ENCODE measurements at regions not wholly inside any gene's neighbourhood (a gene's known extent, or its start where the extent isn't known, plus 50 kb on each side); places are given as distances from the start of the nearest gene placed in this dataset.
A peak's percentile ranks its signal among the peaks of the same experiment; 100 is the strongest.

DNA sequence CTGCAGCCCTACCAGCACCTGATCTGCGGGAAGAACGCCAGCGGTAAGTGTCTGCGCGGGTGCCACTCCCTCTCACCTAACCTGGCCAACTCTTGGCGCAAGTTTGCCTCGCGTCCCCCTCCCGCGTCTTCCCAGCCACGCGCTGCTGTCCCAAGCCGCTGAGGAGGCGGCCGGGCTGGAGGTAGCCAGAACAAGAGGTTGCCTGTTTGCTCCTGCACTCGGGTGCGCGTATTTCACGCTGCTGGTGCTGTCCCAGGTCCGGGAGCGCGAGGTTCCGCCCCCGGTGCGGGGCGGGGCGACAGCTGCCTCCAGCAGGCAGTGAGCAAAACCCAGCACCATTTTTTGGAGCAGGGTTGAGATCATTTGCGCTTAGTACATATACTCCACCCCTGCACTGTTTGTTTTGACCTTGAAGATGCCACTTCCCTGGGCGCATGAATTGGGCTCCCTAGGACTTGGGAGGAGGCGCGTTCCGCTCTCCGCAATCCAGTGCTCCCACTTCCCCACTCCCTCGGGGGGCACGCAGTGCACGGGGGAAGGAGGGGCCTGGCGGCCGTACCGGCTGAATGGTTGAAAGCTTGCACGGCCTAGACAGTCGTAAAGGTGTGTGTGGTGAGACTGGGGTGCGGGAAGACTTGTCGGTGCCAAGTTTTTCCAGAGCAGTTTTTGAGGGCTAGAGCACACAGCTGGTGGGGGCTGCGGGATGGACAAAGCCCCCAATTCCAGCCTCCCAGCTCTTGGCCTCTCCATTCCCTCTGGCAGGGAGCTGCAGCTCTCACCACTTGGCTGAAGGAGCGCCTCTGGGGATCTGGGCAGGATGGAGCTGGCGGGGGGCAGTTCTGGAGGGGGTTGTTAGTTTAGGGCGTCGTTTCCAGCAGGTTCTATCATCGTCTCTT lies 226.9 kb upstream of the CRY1 start:
- peak; percentile 64 to 75 (median 65) for DNase-seq (ENCODE audit: low read depth in 3 of 3)

DNA sequence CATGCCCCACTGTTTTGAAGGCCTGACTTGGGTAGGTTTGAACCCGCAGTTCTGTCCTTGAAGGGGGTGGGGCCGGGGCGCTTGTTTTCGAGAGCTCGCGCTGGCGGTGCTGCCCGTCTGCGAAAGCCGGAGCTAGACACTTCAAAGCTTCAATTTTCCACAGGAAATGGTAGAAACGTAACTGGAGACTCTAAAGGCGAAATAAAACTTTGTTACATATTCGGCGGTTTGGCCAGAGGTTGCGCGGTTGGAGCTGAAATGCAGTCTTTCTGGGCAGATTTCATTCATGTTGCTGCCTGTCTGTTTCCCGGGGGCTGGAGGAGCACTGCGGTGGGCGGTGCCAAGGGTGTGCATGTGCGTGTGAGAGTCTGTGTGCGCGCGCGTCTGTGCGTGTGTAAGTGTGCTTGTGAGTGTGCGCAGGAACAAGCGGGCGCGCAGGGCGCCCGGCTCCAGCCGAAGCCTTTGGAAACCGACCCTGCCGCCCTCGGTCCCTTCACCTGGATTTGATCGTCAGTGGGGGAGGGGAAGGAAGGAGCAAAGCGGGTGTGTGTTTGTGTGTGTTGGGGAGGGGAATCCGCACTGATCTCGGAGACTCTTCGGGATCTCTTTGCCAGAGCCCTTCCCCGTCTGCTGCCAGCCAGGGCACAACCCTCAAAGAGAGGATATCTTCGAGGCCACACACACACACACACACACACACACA lies 227.7 kb upstream of the CRY1 start:
- peak; percentile 46 to 67 (median 56) for DNase-seq (ENCODE audit: low read depth in 3 of 3)

DNA sequence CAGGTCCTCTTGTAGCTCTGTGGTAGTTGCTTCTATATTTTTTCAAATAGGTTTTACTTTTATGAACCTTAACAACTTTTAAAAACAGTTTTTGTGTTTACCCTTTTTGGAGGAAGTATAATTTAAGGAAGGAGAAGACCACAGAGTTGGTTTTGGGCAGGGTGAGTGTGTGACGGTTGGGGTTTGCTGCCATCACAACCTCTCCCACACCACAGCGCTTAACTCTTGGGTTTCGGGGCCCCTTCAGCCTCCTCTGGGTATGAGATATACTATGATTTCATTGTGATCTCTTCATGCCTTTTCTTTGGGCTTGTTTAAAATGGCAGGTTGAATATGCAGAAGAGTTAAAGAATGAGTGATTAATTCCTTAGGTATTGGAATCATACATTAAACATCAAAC lies 228.7 kb upstream of the CRY1 start:
- DNase-seq (ENCODE audit: low read depth in 3 of 3), result no peak

DNA sequence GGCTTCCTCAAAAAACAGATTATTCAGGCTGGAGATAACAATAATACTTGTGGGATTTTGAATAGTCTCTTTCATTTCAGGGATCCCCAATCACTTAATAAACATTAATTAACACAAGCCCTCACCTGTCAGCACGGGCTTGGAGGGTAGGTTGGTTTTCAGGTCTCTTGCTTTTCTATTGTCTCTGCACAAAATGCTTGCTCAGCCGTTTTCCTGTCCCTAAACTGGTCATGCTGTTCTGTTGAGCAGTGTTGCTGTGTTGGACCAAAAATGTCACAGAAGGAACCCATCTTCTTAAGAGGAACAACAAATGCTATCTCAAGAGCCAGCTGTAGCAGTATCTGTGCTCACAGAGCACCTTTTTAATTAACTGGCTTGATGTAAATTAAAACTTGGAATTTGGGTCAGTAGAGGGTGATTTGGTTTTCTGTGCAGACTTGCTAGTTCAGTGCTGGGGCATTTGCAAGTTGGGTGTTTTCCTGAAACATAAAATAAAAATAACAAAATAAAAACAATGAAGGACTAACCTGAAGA lies 231.8 kb upstream of the CRY1 start:
- no peak for DNase-seq (ENCODE audit: low read depth in 3 of 3)

DNA sequence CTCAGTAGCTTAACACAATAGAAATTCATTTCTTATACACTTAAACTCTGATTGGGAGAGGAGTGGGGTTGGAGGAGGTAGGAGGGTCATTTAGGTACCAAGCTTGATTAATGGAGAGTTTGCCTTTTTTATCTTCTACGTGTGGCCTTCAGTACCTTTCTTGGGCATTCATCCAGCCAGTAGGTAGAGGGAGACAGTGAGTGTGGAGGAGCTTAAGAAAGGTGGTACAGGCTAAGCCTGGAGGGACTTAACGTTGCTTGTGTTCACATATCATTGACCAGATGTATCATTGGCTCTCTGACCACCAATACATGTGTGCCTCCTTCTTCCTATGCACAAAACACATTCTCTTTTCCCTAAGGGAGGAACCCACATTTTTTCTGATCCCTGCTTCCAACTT lies 232.9 kb upstream of the CRY1 start:
- DNase-seq (ENCODE audit: low read depth in 3 of 3), result no peak

DNA sequence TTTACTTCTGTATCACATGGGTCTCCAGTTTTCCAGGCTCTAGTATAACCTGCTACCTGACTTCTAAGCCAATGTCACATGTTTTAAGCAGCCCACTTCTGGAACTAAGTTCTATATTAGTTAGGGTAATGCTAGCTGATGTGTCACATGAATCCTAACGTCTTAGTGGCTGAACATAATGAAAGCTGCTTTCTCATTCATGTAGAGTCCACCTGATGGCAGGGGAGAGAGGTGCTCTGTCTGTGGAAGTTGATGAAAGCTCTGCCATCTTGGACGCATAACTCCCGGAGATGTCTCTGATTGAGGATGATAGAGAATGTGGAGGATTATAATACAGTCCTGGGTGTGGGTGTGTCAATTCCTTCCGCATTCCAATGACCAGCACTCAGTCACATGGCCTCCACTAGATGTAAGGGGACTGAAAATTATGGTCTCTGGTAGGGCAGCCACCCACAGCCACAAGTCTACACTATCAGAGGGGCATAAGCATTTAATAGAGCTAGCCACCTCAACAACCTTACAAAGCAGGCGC lies 234.4 kb upstream of the CRY1 start:
- no peak for DNase-seq (ENCODE audit: low read depth in 3 of 3)

DNA sequence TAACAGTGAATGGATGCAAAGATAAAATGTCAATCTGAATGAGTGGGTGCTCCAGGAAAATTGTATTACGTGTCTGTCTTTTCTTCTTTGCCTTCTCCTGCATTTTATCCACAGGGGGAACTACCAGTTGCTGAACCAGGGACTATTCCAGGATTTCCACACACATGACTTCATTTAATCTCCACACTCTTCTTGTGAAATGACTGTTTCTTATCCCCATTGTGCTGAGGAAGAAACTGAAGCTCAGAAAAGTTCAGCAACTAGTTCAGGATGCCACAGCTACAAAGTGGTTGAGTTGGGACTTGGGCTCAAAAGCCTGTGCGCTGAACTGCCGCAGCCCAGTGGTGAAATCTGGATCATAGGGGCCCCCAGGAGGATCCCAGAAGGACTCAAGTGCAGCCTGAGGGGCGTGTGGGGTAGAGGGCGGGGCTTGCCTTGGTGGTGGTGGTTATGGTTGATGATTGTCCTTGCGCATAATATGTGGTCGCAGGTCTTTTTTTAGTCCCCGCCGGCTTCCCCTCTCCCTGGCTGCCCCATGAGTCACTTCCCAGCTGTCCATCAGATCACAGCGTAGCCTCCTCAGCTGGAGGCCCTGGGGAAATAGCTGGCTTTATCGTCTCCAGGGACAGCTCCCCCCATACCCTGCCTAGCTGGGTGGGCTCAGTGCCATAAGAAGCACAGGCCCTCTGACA lies 235.2 kb upstream of the CRY1 start:
- no peak for DNase-seq (ENCODE audit: low read depth in 3 of 3)

DNA sequence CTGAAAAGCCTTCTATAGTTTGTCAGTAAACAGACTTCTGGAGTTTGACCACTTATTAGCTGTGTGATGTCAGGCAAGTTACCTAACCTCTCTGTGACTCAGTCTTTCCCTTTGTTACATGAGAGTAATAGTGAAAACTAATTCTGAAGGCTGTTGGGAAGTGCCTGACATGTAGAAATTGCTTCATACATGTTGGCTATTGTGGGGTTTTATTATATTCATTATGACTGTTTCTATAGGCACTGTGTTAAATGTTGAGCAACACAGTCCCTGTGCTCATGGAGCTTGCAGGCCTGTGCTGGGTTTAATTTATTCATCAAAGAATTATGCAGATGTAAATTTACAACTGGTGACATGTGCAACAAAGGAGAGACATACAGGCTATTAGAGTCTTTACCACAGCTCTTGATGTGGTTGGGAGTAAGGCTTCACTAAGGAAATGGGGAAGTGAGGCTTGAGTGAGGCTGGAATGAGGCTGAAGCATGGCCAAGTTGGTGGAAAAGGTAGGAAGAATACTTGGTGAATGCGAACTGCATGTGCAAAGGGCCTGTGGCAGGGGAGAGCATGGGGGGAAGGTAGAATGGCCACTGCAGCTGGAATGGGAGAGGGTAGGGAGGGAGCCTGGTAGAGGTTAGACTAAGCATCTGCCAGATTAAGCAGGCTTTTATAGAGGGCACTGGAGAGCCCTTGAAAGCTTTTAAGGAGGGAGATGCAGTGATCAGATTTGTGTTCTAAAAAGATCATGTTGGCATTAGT lies 236.4 kb upstream of the CRY1 start:
- DNase-seq (ENCODE audit: low read depth in 3 of 3), result no peak

DNA sequence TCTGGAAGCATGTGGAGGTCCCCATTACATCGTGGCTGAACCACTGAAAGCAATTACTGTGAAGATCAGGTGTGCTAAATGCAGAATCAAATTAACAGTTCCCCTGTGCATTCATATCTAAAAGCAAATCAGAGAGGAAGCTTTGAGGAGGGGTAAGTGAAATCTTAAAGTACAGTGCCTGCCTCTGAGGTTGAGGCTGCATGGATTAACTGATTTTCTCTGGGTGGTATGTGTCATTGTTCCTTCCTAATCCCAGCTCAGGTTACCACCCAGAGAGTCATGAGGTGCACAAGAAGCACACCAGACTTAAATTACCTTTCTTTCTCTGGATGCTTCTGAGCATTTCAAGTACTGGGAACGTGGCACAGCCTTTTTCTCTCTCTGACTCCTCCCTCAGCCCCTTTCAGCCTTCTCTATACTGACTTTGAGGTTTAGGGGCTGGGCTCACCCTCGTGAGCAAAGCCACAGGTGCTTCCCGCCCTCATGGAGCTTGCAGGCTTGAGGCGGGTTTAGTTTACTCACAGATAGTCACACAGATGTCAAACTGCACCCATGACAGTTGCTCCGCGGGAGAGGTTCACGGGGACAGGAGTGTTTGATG lies 237.6 kb upstream of the CRY1 start:
- DNase-seq (ENCODE audit: low read depth in 3 of 3), result no peak

DNA sequence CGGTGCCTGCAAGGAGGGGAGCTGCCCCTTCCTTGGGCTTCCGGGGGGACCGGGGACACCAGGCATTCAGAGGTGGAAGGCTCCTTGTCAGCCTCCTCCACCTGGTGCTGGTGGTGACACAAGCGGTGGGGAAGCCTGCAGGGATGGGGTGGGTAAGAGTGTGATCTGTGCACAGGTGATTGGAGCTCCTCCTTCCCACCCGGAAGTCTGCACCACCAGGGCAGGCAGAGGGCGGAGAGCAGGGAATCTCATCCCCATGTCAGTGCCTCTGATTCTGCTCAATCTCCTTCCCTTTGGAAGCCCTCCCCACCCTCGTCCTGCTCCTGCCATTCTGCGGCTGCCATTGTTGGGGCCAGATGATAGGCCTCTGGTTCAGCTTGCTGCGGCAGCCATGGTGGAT lies 238.1 kb upstream of the CRY1 start:
- DNase-seq (ENCODE audit: low read depth in 3 of 3), result no peak

DNA sequence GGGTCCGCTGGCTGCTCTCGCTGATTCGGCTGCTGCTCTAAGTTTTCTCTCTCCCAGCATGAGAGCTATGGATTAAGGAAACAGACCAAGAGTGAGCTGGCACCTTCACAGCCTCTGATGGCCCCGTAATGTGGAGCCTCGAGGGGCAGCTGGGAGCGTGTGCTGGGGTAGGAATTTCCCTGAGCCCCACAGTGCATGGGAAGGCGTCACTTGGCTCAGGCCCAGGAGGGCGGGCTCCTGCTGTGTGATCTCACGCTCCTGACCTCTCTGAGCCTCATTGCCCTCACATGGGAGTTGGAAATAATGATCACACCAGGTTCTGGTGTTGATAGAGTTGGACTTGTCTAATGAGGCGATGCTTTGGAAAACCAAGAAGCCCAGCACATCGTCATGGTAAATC lies 238.6 kb upstream of the CRY1 start:
- DNase-seq (ENCODE audit: low read depth in 3 of 3), result no peak

DNA sequence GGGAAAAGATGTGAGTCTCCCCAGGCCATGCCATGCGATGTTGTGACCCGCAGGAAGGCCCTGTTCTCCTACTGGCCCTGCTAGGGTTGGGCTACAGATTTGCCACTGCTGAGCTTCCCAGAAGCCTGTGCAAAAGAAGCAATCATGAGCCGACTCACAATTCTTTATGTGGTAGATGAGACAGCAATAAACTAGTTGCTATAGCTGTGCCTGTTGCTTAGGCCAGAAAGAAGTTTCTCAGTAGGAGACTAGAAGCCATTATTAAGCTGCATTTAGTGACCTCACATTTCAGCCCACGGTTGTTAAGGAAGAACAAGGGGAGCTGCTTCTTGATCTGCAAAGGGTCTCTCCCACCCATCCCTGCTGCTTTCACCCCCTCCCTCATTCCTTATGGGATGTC lies 239.4 kb upstream of the CRY1 start:
- no peak for DNase-seq (ENCODE audit: low read depth in 3 of 3)

DNA sequence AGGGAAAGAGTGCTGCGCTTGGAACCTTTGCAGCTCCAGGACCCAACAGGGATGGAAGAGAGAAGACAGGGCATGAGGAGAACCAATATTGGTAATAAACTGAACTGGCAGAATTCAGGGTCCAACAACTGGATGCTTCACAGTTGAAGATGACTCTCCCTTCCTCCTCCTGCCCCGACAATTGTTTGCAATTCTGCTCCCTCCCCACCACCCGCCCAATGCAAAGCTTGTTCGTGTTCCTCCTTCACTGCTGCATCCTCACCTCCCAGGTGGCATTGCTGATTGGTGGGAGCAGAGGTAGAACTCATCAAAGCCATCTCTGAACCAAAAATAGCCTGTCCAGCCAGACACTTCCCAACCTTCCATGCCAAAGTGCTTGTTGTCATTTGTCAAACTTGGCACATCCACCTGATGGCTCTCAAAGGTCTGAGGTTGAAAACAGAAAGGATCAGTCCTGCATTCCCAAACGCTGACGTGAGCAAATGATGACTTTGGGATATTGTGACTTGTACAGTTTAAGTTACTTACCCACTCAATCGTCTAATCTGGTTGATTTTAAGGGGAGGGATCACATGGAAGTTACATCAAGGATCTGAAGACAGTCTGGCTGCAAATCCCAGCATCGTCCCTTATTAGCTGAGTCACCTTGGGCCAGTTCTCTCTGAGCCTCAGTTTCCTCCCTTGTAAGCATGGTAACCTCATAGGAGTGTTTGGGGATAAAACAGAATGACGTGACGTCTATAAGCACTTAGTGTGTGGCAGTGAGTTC lies 242.6 kb upstream of the CRY1 start:
- DNase-seq (ENCODE audit: low read depth in 3 of 3), result no peak

DNA sequence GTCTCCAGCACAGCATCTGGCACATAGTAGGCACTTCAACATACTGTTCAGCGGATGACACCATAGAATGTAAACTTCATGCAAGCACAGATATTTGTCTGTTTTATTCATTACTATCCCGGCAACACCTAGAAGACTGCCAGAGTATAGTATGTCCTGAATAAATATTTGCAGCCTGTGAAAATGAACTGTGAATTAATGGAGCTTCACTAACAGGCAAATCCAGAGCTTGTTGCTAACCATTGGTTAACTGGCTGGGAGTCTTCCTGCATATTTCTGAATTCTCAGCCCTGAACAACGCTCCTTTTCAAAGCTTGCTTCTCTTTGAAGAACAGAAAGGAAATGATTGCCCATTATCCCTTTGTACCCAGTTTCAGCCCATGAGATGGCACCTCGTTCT lies 243.3 kb upstream of the CRY1 start:
- no peak for DNase-seq (ENCODE audit: low read depth in 3 of 3)

DNA sequence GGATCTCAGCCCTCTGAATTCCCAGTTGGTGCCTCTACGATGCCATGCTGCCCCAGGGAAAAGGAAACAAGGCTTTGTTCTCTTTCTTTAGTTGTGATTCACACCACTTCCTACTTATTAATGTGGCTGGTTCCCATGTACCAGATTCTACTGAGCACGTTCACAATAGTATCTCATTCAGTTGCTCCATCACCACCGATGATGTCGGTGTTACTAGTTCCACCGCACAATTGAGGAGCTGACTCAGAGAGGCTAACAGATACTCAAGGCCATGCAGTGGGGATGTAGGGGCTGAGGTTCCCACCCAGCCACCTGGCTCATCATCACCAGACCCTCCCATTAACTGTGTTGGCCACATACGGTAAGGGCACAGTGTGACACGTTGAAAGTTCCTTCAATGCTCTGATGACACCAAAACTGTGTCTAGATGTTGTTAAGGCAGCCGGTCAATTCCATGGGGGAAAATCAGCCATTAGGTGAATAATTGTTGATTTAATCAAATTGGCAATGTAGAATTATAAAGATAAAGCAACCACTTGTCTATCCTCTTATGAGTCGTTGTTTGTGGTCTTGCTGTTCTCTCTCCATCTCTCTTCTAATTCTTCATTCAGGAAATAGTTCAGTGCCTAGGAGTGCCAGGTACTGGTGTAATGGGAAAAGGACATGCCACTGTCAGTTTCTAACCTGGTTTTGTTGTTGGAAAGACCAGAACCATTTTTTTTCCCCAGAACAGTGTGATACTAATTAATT lies 244.2 kb upstream of the CRY1 start:
- DNase-seq (ENCODE audit: low read depth in 3 of 3), result no peak

DNA sequence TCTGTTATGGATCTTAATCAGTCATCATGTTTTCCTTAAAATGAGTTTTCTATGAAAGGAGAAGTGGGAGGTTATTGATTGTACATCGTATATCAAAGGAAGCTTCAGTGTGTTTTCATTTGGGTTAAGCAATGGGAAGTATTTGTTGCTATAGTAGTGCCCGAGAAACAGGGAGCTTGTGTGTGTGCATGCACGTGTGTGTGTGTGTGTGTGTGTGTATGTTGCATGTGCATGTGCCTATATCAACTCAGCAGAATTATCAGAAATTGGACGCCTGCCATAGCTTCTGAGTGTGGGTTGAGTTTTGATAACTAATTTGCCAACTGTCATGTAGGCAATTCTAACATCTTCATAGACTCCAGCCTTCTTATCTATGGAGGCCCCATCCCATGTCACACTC lies 246.1 kb upstream of the CRY1 start:
- no peak for DNase-seq (ENCODE audit: low read depth in 3 of 3)

DNA sequence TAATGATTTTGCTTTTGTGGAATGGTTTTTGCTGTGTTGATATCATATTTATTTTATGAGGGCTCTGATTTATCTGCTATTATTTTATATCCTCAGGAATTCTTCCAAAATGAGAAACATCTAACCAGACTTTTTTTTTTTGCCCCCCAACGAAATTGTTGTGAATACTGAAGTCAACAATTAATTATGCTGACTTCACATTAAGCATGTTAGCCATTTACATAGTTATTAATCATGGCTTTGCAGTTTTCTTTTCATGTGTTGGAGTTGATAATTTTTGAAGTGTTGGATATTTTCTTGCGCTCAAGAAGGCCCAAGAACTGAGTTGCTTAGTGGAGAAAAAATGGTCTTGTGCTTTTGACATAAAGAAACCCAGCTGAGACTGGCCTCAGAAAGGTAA lies 246.6 kb upstream of the CRY1 start:
- no peak for DNase-seq (ENCODE audit: low read depth in 3 of 3)

DNA sequence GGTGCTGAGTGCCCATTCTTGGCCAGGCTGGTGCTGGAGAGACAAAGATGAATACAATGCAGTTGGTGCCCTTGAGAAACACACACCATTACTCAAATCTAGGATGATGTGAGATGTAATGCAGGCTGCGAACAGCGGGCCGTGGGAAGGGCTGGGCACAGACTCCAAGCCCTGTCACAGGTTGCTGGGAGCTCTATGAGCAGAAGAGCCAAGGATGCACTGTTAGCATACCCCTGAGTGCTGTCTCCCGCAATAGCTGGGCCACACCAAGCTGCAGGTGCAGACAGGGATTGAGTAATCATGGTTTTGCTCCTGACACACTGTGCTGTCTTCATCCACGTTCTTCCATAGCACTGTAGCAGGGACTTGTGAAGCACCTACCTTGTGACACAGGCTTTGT lies 247.5 kb upstream of the CRY1 start:
- DNase-seq (ENCODE audit: low read depth in 3 of 3), result no peak

DNA sequence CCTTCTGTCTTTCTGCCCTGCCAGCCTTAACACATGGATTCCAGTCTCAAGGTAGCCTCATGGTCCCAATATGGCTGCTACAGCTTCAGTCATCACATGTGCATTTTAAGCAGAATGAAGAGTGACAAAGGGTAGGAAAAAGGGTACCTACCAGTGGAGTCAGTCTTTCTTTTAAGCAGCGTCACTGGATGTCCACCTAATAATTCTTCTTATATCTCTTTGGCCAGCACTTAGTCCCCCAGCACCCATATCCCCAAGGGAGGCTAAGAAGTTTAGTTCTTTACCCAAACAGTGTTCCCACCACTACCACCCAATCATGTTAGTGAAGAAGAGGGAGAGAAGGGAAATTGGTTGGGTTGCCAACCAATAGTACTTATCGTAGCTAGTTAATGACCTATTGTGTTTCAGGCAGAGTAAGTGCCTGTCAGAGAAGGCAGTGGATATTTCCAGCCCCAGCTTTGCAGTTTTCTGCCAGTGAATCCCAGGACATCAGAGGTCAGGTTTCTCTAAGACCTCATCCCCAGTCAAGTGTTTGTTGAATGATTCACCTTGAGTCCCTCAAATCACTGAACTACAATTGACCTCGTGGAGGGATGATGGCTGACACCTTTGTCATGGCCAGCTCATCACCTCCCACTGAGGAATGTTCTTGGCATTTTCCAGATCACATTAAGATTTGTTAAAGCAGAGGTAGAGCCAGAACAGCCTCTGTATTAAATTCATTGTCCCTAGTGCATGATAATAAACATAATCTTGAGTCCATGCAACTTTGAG lies 250.9 kb upstream of the CRY1 start:
- no peak for DNase-seq (ENCODE audit: low read depth in 3 of 3)

All from stimulated activated CD4-positive, alpha-beta T cell treated with anti-CD3 and anti-CD28 coated beads, TNF-alpha, amount 100 ng/mL, for 48 hours (primary cell).